ENCODE measurements at regions not wholly inside any gene's neighbourhood (a gene's known extent, or its start where the extent isn't known, plus 50 kb on each side); places are given as distances from the start of the nearest gene placed in this dataset.
A peak's percentile ranks its signal among the peaks of the same experiment; 100 is the strongest.
"Not testable (repeated sequence)": the region's sequence is repeated elsewhere in the genome, so short reads cannot be mapped to it uniquely, and the experiment has no call there.

DNA sequence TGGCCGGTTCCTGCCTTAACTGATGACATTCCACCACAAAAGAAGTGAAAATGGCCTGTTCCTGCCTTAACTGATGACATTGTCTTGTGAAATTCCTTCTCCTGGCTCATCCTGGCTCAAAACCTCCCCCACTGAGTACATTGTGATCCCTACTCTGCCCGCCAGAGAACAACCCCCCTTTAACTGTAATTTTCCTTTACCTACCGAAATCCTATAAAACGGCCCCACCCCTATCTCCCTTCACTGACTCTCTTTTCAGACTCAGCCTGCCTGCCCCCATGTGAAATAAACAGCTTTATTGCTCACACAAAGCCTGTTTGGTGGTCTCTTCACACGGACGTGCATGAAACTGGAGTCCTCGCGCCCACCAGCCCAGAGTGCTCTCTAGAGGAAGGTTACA, 166.5 kb downstream of the ADRA2C start:
- not testable (repeated sequence) for DNase-seq (ENCODE audit: low read depth)

DNA sequence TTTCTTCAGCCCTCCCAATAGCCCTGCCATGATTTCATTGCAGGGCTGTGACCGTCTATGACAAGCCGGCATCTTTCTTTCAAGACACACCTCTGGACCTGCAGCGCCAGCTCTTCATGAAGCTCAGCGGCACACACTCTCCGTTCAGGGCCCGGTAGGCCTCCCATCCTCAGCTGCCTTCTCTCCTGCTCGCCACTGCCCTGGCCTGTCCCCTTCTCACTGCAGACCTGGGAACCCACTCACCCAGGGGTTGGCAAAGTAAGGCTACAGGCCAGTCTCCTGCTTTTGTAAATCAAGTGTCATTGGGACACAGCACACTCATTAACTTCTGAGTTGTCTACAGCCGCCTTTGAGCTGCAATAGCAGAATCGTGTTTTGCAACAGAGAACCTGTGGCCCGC, 169.2 kb downstream of the ADRA2C start:
- not testable (repeated sequence) for DNase-seq (ENCODE audit: low read depth)

DNA sequence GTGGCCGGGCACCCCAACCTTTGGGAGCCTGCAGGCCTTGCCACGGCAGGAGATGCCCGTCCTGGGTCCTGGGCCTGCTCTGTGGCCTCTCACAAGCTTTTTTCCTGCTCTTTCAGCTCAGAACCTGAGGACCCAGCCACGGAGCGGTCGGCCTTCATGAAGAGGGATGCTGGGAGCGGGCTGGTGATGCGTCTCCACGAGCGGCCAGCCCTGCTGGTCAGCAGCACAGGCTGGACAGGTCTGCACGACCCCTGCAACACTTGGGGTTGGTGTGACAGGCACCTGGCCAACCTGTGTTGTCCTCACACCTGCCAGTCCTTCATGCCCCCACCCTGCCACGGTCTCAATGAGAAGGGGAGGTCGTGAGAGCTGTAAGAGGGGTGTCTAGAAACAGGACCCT, 170.0 kb downstream of the ADRA2C start:
- DNase-seq (ENCODE audit: low read depth), result no peak

DNA sequence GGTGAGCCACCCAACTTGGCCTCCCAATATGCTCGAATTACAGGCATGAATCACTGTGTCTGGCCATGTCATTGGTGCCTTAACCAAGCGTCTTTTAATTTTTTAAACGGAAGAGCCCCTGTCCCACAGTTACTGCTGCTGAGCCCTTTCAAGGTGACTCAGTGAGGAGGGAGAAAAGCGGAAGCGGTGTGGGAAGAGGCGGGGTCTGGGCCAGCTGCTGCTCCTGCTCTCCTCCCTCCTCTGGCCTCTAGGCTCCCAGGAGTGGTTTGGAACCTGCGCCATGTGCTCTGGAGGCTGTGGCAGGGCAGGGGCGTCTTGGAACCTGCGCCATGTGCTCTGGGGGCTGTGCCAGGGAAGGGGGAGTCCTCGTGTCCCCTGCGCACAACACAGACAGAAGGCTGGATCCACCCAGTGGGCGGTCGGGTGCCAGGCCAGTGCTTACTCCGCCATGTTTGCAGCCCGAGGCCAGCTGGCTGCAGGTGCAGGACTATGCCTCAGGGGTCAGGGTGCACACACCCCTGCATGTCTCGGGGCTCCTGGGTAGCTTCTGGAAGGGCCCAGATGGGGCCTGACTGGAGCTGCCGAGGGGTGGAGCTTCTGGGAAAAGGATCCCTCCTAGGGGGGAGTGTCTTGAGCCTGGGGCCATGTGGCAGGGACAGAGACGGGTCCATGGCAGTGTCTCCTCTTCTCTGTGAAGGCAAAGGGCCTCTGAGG, 171.8 kb downstream of the ADRA2C start:
- DNase-seq (ENCODE audit: low read depth), result not testable (repeated sequence)

DNA sequence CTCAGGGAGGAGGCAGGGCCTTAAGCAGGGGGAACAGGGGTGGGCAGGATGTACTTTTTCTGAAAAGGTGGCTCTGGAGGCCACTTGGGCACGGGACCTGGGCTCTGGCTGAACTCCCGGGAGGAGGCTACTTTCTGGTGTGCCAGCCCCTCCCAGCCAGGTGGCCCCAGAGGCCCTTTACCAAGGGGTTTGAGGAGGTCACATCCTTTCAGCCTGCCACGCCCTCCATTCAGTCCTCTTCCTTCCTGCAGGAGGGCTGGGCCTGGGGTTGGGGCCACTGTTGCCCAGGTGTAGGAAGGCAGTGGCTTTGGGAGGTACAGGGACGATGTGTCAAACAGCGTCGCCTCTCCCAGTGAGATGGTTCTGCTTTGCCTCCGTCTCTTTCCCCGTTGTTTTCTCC, 172.5 kb downstream of the ADRA2C start:
- DNase-seq (ENCODE audit: low read depth), result not testable (repeated sequence)

DNA sequence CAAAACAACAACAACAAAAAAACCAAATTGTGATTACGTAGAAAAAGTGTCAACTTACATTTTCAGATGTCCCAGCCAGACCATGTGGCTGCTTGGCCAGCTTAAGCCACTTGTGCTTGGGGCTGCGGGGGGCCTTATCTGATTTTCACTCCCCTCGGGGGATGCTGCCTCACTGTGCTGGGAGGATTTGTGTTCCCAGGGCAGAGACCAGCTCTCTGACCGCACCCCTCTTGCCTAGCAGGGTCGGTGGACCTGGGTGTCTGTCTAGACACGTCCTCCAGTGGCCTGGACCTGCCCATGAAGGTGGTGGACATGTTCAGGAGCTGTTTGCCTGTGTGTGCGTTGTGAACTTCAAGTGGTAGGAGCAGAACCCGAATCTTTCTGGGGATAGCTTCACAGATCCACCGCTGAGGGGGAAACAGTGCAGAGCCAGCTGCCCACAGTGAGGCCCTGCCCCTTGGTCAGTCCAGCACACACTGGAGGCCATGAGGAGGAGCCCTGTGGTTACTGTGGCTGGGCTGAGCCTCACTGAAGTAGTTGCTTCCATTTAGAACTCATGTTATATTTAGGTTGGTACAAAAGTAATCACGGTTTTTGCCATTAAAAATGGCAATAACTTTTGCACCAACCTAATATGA, 173.9 kb downstream of the ADRA2C start:
- DNase-seq (ENCODE audit: low read depth), result not testable (repeated sequence)

DNA sequence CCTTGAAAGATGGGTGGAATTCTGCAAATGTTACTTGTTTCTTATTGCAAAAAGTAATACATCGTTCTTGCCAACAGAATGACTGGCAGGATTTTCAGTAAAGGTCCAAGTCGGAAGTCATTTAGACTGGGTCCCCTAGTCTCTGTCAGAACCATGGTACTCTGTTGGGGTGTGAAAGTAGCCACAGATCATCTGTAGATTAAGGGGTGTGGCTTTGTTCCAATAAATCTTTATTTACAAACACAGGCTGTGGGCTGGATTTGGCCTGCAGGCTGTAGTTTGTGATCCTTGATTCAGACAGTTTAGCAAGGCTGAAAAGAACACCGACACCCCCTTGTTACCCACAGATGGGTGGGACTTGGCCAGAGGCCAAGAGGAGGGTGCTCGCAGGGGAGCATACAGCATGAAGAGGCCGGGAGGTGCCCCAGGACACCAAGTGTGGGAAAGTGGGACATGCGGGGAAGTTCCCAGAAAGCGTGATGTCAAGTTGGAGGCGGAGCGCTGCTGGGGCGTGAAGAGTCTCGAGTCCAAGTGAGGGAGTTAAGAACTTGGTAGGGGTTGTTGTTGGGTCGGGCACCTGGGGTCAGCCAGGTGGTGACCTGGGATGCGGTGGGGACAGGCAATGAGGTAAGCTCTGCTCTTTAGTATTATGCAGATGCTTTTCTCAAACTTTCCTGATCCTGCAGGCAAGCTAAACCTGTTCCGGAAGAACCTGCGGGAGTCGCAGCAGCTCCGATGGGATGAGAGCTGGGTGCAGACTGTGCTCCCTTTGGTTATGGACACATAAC, 175.7 kb downstream of the ADRA2C start:
- not testable (repeated sequence) for DNase-seq (ENCODE audit: low read depth)

DNA sequence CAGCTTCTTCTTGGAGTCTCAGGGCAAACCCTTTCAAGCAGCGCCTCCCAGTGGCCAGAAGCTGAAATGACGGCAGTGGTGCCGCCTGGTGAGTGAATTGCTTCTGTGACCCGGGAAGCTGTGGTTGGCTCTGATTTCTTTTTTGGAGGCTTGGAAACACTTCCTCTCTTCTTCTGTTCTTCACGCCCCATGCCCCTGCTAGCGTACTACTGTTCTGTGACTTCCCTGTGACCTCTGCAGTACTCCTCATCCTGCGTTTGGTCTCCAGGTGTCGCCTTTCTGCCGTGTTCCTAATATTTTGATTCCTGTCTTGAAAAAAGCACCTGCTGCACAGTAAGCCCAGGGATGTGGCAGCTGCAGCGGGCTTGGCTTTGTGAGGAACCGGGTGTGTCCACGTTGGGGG, 176.4 kb downstream of the ADRA2C start:
- peak; percentile 14 for DNase-seq (ENCODE audit: low read depth)

DNA sequence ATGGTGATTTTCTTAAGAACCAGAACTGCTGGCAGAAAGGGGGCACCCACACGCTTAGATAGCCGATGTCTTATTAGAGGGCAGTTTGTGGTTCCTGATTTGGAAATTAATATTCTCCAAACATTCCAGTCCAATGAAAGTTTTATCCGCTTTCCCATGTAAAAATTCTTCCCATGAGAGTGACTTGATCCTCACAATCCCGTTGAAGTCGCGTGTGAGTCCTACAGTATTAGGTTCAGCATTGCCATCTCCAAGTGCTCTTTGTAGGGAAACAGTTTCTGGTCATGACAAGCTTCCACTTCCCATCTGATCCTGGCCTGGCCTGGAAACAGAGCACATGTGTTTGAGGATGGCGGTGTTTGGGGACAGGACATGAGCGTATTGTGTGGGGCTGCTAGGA, 176.9 kb downstream of the ADRA2C start:
- DNase-seq (ENCODE audit: low read depth), result not testable (repeated sequence)

DNA sequence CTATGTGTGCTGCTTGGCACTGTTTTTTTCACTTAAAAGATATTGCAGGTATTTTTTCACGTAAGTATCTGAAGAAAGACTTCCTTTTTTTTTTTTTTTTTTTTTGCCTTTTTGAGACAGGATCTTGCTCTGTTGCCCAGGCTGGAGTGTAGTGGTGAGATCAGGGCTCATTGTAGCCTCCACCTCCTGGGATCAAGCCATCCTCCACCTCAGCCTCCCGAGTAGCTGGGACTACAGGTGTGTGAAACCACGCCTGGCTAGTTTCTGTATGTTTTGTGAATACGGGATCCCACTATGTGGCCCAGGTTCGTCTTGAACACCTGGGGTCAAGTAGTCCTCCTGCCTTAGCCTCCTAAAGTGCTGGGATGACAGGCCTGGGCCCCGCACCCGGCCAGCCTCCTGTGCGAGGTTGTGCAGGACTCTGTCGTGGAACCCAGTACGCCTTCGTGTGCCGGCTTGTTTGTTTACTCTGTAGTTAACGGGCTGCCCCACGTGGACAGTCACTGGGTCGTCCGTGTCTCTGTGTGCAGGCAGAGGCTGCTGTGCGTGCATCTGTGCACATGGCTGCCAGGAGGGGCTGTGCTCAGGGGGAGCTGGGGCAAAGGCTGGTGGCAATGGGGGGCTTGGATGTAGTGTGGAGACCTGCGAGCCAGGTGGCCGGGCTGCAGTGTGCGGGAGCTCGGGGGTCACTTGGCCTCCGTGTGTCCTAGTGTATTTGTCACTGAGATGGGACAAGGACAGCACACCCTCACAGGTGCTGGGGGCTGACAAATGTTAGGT, 179.5 kb downstream of the ADRA2C start:
- DNase-seq (ENCODE audit: low read depth), result no peak

DNA sequence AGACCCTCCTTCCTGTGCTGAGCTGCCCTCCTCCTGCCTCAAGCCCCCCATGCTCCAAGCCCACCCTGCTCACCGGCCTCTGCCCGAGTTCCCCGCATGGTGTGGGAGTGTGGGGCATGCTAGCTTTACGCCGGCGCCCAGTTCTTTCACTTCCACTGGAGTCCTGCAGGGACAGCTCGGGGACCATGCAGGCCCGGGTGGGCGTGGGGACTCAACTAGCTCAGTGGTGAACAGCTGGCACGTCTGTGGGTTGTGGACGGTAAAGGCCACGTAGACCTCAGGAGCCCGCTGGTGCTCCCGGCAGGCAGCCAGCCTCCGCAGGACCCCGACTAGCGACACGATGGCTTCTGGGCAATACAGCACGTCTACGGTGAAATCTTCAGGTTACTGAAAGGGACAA, 180.4 kb downstream of the ADRA2C start:
- not testable (repeated sequence) for DNase-seq (ENCODE audit: low read depth)

DNA sequence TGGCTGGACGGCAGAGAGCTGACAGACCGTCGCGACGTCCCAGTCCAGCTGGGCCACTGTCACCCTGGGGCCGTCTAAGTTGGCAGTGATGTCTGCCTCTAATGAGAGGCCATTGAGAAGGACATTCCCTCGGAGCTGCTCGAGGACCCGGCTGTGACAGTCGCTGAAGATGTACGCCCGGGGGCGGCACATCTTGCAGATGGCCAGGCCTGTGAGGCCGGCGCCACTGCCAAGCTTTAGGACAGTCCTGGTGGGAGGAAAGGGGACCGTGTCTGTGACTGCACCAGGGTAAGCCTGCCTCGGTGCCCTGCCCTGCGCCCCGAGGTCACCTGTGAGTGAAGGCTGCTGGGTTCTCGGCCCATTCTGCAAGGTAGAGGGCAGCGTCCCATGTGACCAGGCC, 181.6 kb downstream of the ADRA2C start:
- not testable (repeated sequence) for DNase-seq (ENCODE audit: low read depth)

DNA sequence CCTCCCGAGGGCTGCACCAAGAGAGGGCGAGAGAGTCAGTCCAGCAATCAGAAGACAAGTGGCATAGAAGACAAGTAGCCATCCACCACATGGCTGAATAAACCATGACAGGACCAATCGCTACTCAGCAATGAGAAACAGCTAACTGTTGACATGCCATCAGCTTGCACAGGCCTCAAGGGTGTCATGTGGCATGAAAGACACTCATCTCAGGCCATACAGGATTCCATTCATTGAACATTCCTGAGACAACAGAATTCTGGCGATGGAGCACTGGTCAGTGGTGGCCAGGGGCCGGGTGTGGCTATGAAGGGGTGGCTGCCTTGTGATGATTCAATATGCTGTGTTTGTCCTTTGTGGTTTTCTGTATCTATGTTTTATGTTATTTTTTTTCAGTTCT, 182.0 kb downstream of the ADRA2C start:
- DNase-seq (ENCODE audit: low read depth), result not testable (repeated sequence)

DNA sequence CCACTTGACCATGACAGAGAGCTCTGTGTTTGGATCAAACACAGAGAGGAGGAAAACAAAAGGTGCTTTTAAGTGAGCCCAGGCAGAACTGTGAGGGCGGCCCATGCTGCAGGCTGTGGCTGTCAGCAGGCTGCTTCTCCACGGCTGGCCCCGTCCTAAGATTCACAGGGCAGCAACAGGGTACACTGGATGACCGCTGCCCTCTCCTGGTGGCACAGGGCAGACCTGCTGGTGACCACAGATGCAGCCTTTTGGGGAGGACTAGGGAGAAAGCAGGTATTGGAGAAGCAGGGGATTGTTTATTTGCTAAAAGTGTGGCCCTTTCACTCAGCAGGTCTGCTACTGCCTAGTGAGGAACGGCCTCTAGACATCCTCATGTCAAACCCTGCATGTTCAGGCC, 183.7 kb downstream of the ADRA2C start:
- not testable (repeated sequence) for DNase-seq (ENCODE audit: low read depth)

DNA sequence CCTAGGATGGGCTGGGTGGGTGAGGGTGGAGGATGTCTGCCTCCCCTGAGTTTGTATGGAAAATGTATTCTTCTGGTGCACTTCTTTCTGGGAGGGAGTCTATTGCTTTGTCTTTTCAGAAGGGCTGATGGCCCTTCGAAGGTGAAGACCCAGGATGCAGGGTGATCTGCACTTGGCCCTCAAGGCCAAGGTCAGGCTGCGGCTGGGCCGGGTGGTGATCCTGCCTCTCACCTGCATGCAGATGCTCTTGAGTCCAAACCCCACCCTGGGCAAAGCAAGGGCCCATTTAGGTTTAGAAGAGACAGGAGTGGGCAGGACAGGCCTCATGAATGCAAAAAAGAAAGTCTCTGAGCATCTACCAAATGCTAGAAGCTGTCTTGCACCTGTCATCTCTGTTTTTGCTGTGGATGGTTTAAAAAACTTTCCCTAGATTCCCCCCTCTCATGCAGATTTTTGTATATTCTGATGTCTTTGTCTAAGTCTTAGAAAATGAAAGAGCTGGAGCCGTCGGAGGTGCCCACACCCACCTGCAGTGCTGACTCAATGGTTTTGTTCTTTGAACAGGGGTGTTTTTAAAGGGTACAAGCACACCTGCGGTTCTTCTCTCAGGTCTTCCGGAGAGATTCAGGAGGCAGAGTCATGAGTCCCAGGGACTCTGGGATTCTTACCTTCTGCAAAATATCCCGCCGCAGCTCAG, 186.4 kb downstream of the ADRA2C start:
- DNase-seq (ENCODE audit: low read depth), result not testable (repeated sequence)

DNA sequence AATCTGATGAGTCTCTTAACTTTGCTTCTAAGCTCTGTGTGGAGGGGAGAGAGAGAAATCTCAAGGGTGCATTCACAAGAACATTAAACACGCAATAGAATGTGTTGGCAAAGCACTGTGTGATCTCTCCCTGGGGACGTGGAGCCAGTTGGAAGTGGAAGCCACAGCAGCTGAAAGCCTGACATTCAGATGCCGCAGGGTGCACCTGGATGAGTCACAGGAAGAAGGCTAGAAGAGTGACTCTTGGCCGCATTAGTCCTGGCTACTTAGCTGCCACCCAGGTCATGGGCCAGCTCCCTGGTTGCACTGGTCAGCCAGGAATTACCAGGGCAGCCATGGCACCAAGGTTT, 186.9 kb downstream of the ADRA2C start:
- DNase-seq (ENCODE audit: low read depth), result not testable (repeated sequence)

DNA sequence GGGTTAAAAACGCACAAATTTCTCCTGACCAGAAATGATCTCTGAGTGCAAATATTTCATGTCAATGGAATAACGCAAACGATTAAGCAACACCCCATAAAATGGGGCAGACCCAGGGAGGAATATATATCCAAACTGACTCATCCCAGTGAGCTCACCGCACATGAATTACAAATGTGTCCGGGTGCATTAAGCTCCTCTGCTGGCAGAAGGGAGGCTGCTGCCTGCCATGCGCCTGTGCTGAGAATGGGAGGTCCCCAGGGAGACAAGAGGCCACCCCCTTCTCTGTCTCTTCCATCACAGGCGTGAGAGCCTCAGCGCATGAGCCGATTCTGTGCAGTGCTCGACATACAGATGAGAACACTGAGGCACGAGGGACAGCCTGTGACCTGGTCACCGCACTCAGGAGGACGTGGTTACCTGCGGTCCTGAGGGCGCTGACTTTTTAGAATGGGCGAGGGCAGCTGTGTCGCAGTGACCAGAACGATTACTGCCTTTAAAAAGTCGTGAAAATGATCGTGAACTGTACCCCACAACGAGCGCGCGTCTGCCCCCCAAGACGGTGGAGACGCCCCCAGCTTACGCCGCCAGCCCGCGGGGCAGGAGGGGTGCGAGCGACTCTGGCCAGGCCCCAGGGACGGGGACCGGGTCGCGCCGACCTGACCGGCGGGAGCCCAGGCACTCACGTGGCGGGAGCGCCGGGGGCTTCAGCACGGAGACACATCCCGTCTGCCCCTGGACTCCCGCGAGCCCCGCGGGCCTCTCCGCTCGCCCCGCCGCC, 188.5 kb downstream of the ADRA2C start:
- DNase-seq (ENCODE audit: low read depth), result peak; percentile 53

DNA sequence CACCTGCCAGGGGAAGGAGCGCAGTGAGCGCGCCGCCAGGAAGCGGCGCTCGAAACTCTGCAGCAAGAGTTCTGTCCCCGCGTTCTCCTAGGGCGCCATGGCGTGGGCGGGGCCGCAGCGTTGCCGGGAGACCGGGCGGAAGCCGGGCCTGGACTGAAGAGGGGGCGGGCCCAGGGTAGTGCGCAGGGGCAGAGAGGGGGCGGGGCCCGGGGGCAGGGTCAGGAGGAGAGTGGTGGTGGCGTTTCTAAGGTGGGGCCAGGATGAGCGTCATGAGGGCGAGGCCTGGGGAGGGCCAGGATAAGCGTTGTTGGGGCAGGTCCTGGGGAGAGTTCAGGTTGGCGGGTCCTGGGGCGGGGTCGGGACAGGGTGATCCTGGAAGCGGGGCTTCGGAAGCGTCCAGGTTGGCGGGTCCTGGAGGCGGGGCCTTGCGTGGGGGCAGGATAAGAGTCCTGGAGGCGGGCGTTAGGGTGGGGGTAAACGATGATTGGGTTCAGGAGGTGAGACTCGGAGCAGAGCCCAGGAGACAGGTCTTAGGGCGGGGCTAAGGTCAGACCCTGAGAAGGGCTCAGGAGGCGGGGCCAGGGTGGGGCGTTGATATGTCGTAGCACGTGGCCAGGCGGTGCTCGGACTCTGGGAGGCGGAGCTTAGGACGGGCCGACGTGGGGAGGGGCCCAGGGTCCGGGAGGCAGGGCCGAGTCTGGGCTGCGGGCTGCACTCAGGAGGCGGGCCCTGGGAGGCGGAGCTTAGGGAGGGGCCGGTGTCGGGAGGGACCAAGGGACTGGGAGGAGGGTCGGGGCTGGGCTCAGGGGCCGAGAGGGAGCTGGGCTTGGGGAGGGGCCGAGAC, 189.4 kb downstream of the ADRA2C start:
- DNase-seq (ENCODE audit: low read depth), result peak; percentile 99

DNA sequence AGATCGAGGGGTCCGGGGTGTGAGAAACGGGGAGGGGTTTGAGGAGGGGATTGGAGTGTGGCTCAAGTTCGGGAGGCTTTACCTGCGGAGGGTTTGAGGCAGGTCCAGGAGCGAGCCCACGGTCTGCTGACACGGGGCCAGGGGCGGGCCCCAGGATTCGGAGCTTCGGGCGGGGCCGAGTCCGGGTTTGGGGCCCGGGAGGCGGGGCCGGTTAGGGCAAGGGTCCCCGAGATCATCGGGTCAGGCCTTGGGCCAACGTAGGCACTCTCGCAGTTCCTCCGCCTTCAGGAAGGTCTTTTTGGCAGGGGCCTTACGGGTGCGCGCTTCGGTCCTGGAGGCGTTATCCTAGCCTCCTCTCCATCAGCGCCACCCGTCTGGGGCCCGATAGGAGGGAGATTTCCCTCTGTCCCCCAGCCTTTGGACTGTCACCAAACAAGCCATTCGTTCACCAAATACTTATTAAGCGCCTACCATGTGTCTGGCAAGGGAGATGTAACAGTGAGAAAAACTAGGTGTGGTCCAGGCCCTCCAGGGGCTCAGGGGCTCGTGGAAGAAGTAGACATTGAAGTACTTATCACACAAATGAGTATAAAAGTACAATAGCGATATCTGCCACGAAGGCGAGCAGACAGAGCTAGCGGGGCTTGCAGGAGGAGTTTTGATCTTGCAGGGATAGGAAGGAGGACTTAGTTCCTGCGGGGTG, 190.1 kb downstream of the ADRA2C start:
- peak; percentile 12 for DNase-seq (ENCODE audit: low read depth)
